Testis (tissue), 2 donors: ENCODE measurements at regions not wholly inside any gene's neighbourhood (a gene's known extent, or its start where the extent isn't known, plus 50 kb on each side); places are given as distances from the start of the nearest gene placed in this dataset.
"Not testable (repeated sequence)": the region's sequence is repeated elsewhere in the genome, so short reads cannot be mapped to it uniquely, and the experiment has no call there.

Experiments
- DNase-seq: peaks from one replicate; pipeline ENCODE4 v3.0.0-alpha.2; 2019
- H3K27ac ChIP-seq, 2 donors: fragments of 200-600 bp; sonication (generic); one replicate each; pipeline ENCODE4 v1.5.1; 2019
- H3K27me3 ChIP-seq: fragments of 200-600 bp; sonication (generic); one replicate; pipeline ENCODE4 v1.5.1; 2019
- H3K36me3 ChIP-seq: fragments of 200-600 bp; sonication (generic); one replicate; pipeline ENCODE4 v1.5.1; 2017; ENCODE audit warnings: low read depth; ENCODE audit errors: missing control alignments
- H3K4me1 ChIP-seq: fragments of 200-600 bp; sonication (generic); one replicate; pipeline ENCODE4 v1.5.1; 2019
- H3K4me3 ChIP-seq, 2 donors: fragments of 200-600 bp; sonication (generic); one replicate each; pipeline ENCODE4 v1.5.1; 2017 to 2019
- H3K9me3 ChIP-seq: fragments of 200-600 bp; sonication (generic); one replicate; pipeline ENCODE4 v1.5.1; 2017
- POLR2A ChIP-seq: fragments of 450-650 bp; IDR thresholded peaks from one replicate; pipeline ENCODE4 v1.6.1; 2017; ENCODE audit warnings: antibody characterized with exemption, mild to moderate bottlenecking, moderate library complexity
- WGBS, 2 donors: methylation state at CpG; one replicate each; pipeline ENCODE4 v1.1.5; 2018; 5-methylcytosine and 5-hydroxymethylcytosine counted together
- intact Hi-C: fragments of 100-400 bp; cut with DNase I; formaldehyde crosslinking; loops from one replicate; pipeline ENCODE4 v1.15.1; 2023; ENCODE audit warnings: low total_unique reads
- TF ChIP-seq, protein P1 (sequence below), 3 experiments: fragments of 450-650 bp in 2 of 3; fragments of 200-600 bp in 1 of 3; sonication (generic) in 1 of 3; IDR thresholded peaks; one replicate each; pipeline ENCODE4 v1.5.1; 2016 to 2019; ENCODE audit warnings: antibody characterized with exemption in 3 of 3, mild to moderate bottlenecking in 2 of 3, moderate library complexity in 1 of 3

DNA sequence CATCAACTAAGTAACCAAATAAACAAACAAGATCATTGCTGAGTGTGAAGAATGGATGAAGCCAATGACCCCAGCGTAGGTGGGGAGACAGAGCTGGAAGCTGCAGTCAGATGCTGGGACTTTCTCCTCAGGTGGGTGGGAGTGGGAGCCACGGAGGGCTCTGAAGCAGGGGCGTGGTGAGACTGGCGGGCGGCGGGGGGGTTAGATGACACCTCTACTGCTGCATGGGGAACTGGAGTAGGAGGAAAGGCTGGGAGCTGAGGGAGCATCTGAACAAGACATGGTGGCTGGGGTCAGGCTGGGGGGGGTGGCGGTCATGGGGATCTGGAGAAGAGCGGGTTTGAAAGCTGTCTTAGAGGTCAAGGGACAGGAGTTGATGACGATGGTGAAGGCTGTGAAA is 193.8 kb downstream of the C9orf50 start:
- no peak overlapping the region for H3K27ac ChIP-seq
- no peaks in the 10 kb centered on the region for H3K36me3 ChIP-seq
- TF ChIP-seq POLR2A, result no peak
- TF ChIP-seq, protein P1, sequence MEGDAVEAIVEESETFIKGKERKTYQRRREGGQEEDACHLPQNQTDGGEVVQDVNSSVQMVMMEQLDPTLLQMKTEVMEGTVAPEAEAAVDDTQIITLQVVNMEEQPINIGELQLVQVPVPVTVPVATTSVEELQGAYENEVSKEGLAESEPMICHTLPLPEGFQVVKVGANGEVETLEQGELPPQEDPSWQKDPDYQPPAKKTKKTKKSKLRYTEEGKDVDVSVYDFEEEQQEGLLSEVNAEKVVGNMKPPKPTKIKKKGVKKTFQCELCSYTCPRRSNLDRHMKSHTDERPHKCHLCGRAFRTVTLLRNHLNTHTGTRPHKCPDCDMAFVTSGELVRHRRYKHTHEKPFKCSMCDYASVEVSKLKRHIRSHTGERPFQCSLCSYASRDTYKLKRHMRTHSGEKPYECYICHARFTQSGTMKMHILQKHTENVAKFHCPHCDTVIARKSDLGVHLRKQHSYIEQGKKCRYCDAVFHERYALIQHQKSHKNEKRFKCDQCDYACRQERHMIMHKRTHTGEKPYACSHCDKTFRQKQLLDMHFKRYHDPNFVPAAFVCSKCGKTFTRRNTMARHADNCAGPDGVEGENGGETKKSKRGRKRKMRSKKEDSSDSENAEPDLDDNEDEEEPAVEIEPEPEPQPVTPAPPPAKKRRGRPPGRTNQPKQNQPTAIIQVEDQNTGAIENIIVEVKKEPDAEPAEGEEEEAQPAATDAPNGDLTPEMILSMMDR (IDR thresholded peaks at IDR 0.05), result no peak
- H3K4me1 ChIP-seq, result peaks cover 12% of the 10 kb centered on the region
- H3K27me3 ChIP-seq, result no peaks in the 10 kb centered on the region
- 72 to 75% methylated on average over 9 of the region's 9 CpGs for WGBS, 2 donors
- H3K4me3 ChIP-seq, result no peak overlapping the region
- intact Hi-C loops, result no loop called here
- DNase-seq, result no peak
- H3K9me3 ChIP-seq, result no peaks in the 10 kb centered on the region

DNA sequence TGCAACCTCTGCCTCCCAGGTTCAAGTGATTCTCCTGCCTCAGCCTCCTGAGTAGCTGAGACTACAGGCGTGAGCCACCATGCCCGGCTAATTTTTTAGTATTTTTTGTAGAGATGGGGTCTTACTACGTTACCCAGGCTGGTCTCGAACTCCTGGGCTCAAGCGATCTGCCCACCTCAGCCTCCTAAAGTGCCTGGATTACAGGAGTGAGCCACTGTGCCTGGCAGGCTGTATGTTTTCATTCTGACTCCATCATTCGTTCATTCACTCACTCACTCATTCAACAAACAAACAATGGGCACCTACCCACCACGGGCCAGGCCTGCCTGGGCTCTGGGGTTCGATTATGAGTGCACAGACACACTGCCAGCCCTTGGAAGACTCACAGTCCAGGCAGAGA is 197.1 kb downstream of the C9orf50 start:
- H3K36me3 ChIP-seq, H3K27me3 ChIP-seq, DNase-seq, H3K4me1 ChIP-seq, H3K9me3 ChIP-seq, H3K27ac ChIP-seq, H3K4me3 ChIP-seq, intact Hi-C loops: not testable (repeated sequence)
- 91% methylated on average over 8 of the region's 8 CpGs for WGBS, 2 donors

DNA sequence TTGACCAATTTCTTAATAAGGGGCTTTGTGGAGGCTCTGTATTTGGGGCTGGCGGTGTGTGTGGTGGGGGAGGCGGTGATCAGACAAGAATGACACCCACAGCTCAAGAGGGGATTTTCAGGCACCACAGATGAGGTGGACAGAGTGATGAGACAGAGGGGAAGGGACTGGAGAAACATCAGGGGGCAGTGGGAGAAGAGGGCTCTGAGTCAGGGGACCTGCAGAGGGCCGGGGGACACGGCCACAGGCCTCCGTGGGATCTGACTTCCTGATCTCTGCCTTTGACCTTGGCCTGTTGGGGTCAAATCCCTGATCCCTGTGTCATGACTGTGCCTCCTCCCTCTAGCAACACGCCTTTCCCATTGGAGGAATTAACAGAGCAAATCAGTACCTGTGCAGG is 197.7 kb downstream of the C9orf50 start:
- no peaks in the 10 kb centered on the region for H3K9me3 ChIP-seq
- H3K36me3 ChIP-seq, result no peaks in the 10 kb centered on the region
- no peaks in the 10 kb centered on the region for H3K27me3 ChIP-seq
- WGBS, 2 donors, result 64 to 72% methylated on average over 6 of the region's 6 CpGs
- DNase-seq, result no peak
- intact Hi-C loops, result no loop called here
- H3K4me1 ChIP-seq, result peaks cover 7% of the 10 kb centered on the region
- H3K4me3 ChIP-seq, result no peak overlapping the region
- TF ChIP-seq POLR2A, result no peak
- TF ChIP-seq, protein P1 (IDR thresholded peaks at IDR 0.05), result no peak
- H3K27ac ChIP-seq, result no peak overlapping the region

DNA sequence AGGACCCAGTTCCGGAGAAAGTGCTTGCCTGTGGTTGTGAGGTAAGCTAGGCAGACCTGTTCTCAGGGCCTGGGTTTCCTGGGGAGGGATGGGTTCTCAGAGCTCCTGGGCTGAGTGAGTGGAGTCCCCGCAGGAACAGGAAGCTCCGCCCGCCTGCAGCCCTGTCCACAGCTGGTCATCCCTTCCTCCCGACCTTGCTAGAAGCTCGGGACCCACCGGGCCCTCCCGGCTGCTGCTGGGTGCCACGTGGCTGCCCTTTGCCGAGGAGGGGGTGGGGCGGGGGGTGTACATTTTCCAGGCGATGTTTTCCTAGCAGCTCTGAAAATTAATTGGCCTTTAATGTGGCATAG is 198.1 kb downstream of the C9orf50 start:
- no peaks in the 10 kb centered on the region for H3K27me3 ChIP-seq
- H3K27ac ChIP-seq, result no peak overlapping the region
- intact Hi-C loops, result no loop called here
- no peak for DNase-seq
- TF ChIP-seq, protein P1 (IDR thresholded peaks at IDR 0.05), result no peak
- no peak for TF ChIP-seq POLR2A
- no peaks in the 10 kb centered on the region for H3K9me3 ChIP-seq
- no peak overlapping the region for H3K4me3 ChIP-seq
- H3K36me3 ChIP-seq, result no peaks in the 10 kb centered on the region
- H3K4me1 ChIP-seq, result peaks cover 7% of the 10 kb centered on the region
- 40 to 65% methylated on average over 3 to 12 of the region's 12 CpGs for WGBS, 2 donors

DNA sequence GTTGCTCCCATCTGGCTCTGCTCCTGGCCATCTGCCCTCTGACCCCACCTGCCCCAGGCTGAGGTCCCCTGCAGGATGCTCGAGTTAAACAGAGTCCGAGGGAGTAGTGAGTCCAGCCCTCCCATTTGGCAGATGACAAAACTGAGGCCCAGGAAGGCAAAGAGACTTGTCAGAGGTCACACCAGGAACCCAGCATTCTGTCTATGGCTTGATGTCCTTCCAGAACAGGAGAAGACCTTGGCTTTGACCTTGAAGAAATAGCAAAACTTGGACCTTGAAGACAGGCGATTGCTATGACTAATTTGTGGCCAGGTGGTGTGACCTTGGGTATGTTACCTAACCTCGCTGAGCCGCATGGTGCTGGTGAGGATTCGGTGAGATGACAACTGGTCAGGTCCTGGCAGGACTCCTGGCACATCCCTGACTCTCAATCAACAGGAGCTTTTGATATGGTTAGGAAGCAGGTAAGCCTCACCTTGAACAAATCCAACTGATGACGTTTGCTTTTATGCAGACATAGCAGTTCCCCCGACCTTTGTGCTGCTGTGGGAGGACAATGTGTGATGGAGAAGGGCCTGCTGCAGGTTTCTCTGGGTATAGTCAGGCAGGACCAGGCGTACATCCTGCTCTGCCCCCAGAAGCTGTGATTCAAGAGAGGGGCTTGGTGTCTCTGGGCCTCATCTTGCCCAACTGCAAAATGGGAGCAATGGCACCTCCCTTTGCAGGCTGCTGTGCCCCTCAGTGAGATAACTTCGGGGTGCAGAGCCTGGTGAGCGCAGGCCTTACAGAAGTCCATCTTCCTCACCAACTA is 198.7 kb downstream of the C9orf50 start:
- 63 to 76% methylated on average over 8 to 11 of the region's 11 CpGs for WGBS, 2 donors
- H3K27ac ChIP-seq, result no peak overlapping the region

More for the DNA sequence above, 198.7 kb downstream of the C9orf50 start:
- Histone ChIP-seq H3K4me1 (peaks cover 7% of the 10 kb centered on the region), H3K36me3 (no peaks in the 10 kb centered on the region), H3K4me3 (no peak overlapping the region), H3K9me3 (no peaks in the 10 kb centered on the region), H3K27me3 (no peaks in the 10 kb centered on the region)
- no peak for DNase-seq
- TF ChIP-seq, protein P1 (IDR thresholded peaks at IDR 0.05), result no peak
- TF ChIP-seq POLR2A, result no peak
- intact Hi-C loops, result no loop called here
